ENCODE measurements at regions not wholly inside any gene's neighbourhood (a gene's known extent, or its start where the extent isn't known, plus 50 kb on each side); places are given as distances from the start of the nearest gene placed in this dataset.

DNA sequence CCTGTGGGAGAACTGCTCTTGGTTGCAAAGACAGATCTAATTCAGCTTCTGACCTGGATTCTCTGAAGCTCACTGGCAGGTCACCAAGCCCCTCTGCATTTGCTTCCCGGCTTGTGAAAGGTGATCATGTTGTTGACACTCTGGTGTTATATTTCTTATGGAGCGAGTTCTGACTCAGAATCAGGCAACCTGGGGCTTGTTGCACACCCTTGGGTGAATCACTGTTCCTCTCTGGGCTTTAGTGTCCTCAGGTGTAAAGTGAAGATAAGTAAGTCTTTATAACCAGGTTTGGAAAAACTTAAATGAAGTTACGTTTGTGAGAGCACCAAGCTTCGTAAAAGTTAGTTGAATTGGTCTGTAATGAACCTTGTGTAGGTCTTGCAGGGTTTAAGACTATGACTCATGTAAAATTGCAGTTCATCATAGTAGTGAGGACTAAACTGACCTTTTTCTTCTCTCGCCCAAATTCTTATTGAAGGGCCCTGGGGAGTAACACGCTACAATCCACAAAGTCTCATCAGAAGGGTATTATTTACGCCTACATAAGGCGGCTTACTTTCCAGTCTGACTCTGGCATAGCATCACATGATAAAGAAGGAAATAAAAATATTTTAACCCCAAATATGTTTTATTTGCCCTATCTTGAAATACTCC lies 218.6 kb downstream of the TMEM38B start:
- no peak for DNase-seq (ENCODE audit: low spot score)

DNA sequence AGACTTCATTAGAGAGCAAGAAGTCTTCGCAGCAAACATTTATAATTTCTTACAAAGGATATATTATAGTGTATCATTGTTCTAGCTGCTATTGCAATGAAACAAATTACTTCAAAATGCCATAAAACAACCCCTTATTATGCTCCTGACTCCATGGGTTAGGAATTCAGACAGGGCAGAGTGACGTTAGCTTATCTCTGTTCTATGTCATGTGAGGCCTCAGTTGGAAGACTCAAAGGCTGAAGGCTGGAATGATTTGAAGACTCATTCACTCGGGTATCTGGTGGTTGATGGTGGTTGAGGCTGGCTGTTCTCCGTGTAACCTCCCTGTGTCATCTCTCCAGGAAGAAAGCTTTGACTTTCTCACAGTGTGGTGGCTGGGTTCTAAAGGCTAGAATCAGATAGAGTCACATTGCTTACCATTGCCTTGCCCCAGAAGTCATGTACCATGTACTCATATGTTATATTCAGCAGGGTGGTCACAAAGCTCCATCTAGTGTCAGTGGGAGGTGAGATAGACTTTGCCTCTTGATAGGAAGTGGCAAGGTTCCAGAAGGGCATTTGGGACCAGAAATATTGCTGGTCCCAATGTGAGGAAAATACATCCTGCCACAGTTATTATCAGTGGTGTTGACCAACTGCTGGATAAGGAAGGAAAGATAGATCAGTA lies 226.9 kb downstream of the TMEM38B start:
- no peak for DNase-seq (ENCODE audit: low spot score)

DNA sequence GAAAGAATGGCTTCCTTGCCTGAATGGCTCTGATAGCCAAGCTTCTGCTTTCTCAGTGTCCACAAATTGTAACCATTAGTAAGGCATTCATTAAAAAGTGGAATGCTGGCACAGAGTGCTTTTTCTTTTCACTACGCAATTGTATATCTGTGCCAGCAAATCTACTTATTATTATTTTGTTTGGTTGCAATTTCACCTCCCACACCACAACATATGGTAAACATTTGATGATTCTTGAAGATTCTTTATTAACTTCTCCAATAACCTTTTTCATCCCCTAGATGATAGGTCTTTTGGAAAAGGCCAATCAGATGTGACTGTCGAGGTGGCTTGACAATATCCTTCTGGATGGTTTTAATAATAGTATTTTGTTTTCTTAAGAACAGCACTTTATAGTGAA lies 234.1 kb downstream of the TMEM38B start:
- no peak for DNase-seq (ENCODE audit: low spot score)

DNA sequence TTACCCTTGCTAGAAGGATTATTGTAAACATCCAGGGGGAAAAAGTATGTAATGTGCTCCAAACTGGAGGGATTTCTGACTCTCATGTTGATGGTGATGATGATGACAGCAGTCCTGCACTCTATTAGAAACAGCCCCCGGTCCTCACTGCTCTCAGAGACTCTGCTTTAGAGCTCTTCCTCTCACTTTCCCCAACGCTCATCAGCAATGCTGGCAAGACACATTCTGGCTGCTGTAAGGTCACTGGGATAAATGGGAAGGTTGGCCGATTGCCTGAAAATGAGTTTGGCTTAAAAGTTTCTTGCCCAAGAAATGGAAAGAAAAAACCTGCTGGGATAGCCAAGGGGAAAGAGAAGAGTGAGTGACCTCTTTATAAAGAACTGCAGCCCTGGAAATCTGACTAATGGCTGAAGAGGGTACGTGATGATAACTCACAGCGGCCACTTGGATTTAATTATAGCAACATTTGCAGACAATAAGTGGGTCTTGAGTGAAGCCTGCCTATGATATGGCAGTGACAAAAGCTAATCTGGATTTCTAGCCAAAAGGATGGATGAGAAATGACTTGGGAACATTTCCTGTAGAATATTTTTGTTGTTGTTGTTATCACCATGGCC lies 235.8 kb downstream of the TMEM38B start:
- no peak for DNase-seq (ENCODE audit: low spot score)

DNA sequence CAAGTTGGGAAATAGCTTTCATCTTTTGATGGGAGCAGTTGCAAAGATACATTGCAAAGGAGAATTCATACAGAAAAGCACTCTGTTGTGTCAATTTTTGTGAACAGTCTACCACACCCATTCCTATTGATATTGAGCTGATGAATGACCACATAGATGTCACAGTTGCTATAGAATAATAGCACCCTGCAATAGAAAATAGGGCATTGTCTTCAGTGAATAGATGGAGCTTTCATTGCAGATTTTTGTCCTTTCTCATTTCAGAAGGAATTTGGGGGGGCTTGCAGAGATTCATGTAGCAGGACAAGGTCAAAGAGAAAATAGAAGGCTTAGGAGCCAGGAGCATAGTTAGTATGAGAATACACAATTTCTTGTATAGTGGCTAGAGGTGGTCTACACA lies 237.9 kb downstream of the TMEM38B start:
- DNase-seq (ENCODE audit: low spot score) = no peak

DNA sequence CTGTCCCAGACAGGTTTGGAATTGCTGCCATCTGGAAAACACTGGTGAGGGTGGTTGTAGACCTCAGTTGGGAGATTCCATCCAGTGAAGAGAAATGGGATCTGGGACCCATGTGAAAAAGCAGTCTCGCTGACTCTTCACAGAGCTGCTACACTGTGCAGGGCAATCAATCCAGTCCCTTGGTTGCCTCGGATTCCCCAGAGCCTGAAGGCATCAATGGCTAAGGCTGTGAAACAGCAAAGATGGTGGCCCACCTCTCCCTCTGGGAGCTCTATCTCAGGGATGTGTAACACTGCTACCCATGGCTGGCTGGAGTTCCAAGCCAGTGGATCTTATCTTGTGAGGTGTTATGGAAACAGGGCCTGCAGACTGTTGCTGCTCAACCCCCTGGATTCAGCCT lies 256.1 kb downstream of the TMEM38B start:
- no peak for DNase-seq (ENCODE audit: low spot score)

DNA sequence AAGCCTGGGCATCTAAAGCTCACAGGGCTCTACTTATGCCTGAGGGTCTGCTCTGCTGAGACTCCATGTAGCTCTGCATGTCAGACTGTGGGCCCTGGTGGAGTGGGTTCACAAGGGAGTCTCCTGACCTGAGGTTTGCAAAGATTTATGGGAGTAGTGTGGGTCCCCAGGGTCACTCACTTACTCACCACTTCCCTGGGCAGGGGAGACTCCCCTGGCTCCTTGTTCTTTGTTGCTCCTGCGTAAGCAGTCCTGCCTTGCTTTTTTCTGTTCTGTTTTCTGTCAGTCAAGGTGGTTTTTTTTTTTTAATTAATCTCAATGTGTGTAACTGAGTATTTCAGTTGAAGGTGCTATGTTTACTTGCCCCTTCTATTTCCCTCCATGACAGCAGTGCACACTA lies 256.6 kb downstream of the TMEM38B start:
- DNase-seq (ENCODE audit: low spot score) = no peak

DNA sequence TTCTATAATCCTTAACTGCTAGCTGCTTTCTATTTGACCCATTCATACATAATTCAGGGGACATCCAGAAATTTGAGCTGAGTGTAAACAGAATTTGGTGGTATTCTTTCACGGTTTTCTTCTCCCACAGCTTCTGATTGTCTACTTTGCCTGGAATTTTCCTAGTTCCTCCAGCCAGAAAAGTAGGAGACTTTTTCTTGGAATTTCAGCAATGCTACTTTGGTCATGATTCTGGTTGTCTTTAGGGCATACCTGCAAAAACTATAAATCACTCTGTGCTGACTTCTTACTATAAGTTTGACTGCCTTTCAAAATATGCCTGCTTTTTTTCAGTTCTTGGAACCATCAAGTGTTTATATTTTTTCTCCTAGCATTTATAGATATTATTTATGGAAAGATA lies 260.2 kb downstream of the TMEM38B start:
- DNase-seq (ENCODE audit: low spot score) = no peak

DNA sequence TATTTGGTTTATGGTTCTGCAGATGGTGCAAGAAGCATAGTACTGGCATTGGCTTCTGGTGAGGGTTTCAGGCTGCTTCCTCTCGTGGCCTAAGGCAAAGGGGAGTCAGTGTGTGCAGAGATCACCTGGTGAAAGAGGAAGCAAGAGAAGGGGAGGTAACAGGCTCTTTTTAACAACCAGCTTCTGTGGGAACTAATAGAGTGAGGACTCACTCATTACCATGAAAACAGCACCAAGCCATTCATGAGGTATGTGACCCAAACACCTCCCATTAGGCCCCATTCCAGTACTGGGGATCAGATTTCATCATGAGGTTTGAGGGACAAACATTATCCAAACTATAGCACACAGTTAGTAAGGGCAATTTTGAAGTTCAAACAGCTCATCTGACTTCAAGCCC lies 263.5 kb downstream of the TMEM38B start:
- no peak for DNase-seq (ENCODE audit: low spot score)

DNA sequence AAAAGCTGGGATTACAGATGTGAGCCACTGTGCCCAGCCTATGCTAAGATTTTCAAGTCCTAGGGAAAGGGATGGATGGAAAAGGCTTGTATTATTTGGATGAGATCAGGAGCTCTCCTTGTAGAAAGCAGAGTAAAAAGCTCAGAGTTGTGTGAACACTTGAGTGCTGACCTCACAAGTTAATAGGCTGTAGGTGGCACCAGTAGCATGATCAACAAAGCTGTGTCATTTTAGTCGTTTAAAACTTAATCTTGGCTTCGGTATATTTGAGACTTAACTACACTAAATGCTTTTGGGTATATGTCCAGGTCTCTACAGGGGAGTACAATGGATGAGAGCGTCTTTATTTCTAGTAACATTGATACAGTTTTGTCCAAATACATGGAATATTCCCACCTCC lies 264.2 kb downstream of the TMEM38B start:
- no peak for DNase-seq (ENCODE audit: low spot score)

DNA sequence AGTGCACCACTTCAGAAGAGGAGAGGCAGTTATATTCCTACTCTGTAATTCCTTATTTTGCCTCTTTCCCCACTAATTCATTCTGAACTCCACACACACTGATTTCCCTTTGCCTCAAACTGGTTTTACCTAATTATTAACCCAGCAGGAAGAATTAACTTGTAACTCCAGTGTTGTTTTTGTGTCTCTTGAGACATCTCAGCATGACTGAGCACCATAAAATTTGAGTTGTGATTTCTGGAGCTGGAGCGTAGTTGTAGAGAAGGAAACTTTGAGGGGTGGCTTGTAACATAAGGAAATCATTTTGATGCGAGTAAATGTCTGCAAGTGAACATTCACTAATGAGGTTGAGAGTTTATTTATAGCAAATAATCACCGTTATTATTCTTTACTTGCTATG lies 265.2 kb downstream of the TMEM38B start:
- DNase-seq (ENCODE audit: low spot score) = no peak

DNA sequence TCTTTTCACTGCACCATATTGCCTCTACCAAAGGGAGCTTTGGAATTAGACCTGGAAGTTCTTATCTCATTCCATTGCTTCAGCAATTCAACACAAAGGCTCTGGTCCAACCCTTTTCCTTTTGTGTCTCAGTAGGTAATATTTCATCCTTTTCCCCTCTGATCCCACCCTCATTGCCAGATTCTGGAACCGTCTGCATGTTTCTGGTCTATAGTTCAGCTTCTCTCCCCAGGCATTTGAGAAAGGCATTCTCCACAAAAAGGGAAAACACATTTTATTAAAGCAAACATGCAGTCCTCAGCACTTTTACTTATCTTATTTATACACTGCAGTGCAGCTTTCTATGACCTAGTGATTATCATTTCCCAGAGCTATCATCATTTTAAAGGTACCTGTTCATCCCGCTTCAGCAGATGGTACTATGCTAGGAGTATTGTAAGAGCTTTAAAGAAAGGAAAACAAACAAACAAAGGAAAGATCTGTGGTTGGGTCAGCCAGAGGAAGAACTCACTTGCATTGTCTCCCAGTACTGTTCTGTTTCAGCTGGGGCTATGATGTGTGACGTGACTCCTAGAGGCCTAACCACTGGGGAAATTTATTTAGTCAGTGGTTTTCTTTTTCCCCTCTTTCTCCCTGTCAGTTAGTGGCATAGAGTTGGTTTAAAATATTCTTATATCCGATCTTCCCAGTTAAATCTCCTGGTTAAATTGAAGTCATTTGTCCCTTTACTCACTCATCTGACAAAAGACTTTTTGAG lies 269.2 kb downstream of the TMEM38B start:
- no peak for DNase-seq (ENCODE audit: low spot score)

DNA sequence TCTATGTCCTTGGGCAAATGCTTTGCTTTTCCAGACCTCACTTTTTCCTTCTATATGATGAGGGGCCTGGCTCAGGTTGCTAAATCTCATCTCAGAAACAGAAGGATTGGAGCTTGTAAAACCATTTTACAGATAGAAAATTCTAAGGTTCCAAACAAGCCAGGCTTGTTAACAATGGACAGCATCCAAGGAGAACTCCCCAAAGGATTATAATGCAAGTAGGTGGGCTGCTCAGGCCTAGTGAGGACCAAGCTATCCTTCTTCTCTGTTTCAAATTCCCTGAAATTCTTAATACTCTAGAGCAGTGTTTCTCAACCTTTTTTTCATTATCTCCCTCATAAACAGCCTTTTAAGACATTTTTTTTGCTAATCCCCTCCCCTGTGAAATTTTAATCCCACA lies 269.8 kb downstream of the TMEM38B start:
- DNase-seq (ENCODE audit: low spot score) = no peak

DNA sequence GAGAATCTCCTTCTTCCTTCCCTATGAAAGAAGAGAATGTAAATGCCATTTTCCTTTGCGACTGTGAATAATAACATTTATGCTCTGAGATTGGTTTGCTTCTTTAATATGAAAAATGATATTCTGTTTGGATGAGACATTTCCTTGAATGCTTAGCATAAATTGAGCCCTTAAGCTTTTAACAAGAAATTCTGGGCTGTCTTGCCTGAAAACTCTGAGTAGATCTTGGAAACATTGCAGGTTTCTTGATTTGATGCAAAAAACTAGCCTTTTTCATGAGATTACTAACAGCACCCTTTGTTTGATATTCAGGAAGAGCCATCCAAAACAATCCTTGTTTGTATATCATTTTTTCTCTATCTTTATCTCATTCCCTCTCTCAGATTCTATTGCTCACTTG lies 272.5 kb downstream of the TMEM38B start:
- DNase-seq (ENCODE audit: low spot score) = no peak

DNA sequence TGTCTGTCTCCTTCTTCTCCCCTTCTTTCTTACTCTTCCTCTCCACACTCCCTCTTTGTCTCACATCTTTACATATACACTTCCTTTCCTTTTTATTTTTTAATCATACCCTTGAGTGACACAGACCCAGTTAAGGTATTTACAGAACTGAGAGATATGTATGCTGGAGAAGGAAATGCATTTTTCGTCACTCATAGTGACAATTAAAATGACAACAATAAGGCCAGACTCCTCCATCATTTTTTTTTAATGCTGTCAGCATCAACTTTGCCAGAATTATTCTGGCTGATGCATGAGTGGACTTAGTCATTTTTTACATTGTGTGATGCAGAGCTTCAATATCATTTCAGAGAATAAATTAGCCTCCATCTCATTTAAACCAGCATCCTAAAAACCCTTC lies 272.9 kb downstream of the TMEM38B start:
- DNase-seq (ENCODE audit: low spot score) = no peak

DNA sequence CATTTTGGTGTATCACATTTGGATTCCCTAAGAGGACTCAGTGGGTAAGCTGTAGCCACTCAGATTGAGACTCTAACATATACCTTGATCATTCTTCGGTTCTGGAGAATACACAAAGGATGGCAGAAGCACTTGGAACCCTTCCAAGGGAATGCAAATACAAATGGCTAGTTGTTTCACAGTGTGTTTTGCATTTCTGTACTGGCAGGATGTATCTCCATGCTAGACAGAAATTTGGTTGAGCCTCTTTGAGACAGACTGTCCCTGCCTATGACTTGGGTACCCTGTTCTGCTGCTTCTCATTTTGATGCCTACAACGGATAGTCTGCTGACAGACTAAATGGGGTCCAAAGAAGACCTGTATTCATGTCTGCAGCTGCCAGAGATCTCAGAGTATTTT lies 273.5 kb downstream of the TMEM38B start:
- no peak for DNase-seq (ENCODE audit: low spot score)

DNA sequence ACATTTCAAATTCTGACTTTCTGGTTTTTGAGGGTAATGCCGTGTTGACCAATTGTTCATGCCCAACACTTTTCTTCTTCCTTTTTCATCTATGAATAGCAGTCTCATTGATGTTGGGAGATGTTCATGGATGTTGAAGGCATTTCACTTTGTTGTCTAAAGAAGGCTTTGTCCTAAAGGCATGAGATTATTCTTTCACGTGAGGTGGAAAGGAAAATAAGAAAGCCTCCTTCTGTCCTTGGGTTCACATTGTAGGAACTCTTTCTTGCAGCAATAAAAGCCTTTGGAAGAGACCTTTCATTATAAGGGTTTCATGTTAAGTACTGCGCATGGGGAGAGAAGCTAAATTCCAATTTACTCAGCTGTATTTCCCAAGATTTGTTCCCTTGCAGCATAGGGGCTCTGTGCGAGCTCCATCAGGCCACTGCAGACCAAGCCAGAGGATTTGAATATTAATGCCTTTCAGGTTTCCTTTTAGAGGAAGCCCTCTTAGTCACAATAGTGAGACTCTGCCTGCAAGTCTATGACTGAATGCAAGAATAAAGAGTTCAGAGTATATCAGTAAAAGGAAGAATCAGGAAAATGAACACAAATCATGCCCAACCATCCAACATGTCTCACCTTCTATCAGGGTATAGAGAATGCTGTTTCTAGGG lies 274.6 kb downstream of the TMEM38B start:
- no peak for DNase-seq (ENCODE audit: low spot score)

DNA sequence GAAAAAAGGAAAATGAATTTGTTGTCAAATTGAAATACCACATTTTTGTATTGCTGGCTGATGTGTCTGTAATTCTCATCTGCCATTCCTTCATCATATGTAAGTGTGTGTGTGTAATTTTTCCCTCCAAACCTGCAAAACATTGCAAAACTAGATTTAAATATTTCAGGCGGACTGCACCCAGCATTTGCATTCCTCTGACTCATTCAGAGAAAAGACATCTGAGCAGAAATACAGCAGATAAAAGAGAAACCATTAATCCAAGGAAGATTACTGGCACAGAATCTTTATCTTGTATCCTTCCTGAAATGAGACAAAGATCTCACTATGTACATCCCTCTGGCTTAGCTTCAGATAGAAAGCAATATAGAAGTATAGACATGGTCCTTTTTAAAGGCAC lies 275.3 kb downstream of the TMEM38B start:
- no peak for DNase-seq (ENCODE audit: low spot score)

DNA sequence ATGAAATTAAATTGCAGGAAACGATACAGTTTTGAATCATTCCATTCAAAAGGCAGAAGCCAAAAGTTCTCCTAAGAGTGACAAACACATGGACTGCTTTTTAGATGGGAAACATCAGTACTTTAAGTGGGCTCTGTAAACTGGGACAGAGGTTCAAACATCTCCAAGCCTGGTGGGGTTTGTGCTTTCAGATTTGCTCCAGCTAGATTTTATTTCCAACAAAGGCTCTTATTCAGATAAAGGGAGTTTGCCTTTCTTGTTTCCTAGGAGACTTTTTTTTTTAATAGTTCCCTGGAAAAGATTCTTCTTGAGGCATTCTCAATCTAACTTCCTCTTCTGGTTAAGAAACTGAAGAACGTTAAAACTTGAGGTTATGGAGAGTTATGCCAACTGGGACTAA lies 277.6 kb downstream of the TMEM38B start:
- DNase-seq (ENCODE audit: low spot score) = no peak

DNA sequence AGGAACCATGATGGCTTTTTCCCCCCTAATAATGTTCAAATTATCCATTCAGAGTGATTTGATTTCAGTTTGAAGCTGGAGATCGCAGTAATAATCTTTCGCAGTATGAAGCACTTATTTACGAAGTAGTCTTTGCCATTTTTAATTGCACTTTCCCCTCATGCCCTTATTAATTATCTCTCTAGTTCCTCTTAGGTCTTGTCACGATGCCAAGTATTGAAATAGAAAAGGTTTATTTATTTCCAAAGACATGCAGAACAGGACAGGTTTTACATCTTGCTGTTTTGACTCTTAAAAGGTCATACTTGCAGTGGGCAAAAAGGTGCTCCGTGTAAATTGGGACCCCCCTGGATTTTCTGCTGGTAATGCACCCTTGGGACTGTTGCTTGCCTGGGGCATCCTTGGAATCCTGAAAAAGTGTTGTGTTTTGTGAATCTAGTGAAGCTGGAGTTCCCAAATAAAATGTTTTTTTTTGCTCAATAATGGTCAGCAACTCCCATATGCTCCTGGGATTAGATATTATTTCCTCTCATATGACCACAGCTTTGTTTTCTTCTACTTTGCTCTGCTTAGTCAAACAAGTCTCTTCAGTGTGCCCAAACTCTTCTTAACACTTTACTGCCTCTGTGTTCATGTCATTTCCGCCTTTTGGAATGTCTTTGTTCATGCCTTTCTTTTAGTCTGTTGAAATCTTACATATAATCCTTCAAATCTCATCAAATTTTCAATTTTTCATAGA lies 278.3 kb downstream of the TMEM38B start:
- no peak for DNase-seq (ENCODE audit: low spot score)

DNA sequence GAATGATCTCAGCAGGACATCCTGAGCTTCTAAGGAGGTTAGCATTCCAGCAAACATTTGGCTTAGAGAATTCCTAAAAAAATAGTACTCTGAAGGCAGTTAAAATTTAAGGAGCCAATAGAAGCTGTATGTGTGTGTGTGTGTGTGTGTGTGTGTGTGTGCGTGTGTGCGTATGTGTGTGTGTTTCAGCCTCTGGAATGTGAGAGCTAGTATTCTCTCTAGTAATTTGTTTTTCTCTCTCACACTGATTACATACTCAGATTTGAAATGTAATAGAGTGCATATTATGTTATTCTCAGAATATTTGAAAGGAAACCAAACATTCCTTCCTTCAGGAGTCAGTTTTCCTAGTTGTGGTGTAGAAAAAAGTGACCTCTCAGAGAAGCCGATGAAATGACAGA lies 279.6 kb downstream of the TMEM38B start:
- no peak for DNase-seq (ENCODE audit: low spot score)
